IMR-90 (cell line): ENCODE measurements at regions not wholly inside any gene's neighbourhood (a gene's known extent, or its start where the extent isn't known, plus 50 kb on each side); places are given as distances from the start of the nearest gene placed in this dataset.

Source experiments
- ATAC-seq: fragments of 200-7000 bp; cut with Tn5 transposase; 2 replicates; pipeline ENCODE4 v1.9.1; 2020; ENCODE audit warnings: low read depth, mild to moderate bottlenecking, moderate library complexity
- BruUV-seq: library from RNA; stranded (reverse); fragments of 400-500 nt; replicated peaks from 2 replicates; lab custom pipeline; 2021; lab: Mats Ljungman, UMichigan
- CTCF ChIA-PET: fragments of 300-600 bp; formaldehyde crosslinking; extraction: SDS; loops from one replicate; lab custom pipeline; 2021; ENCODE audit warnings: antibody characterized with exemption; lab: Yijun Ruan, JAX
- POLR2A ChIA-PET: fragments of 300-600 bp; sonication (Branson Sonifier 250); formaldehyde crosslinking; loops from one replicate; lab custom pipeline; 2022; ENCODE audit warnings: antibody characterized with exemption; ENCODE audit not compliant: unreplicated experiment; lab: Charles Lee
- DNase-seq: peaks from one replicate; pipeline ENCODE4 v3.0.0; 2013
- H2AFZ ChIP-seq: replicated peaks from 2 replicates; pipeline ENCODE3; 2013; ENCODE audit warnings: low read length, mild to moderate bottlenecking; ENCODE audit not compliant: poor library complexity
- H2AK5ac ChIP-seq: 2 replicates; pipeline ENCODE4 v1.6.1; 2013; ENCODE audit warnings: low read depth, low read length, inconsistent platforms
- H2AK9ac ChIP-seq: replicated peaks from 2 replicates; pipeline ENCODE3; 2013; ENCODE audit warnings: mild to moderate bottlenecking, low read depth, low read length, moderate library complexity; ENCODE audit not compliant: poor library complexity
- H2BK120ac ChIP-seq: 2 replicates; pipeline ENCODE4 v1.6.1; 2013; ENCODE audit warnings: low read depth, low read length, inconsistent platforms
- H2BK15ac ChIP-seq: 3 replicates; pipeline ENCODE4 v1.6.1; 2013; ENCODE audit warnings: low read depth, low read length, inconsistent platforms
- H2BK20ac ChIP-seq: 2 replicates; pipeline ENCODE4 v1.6.1; 2013; ENCODE audit warnings: low read depth, mild to moderate bottlenecking, inconsistent platforms, low read length, moderate library complexity
- H2BK5ac ChIP-seq: 2 replicates; pipeline ENCODE4 v1.6.1; 2013; ENCODE audit warnings: mild to moderate bottlenecking, low read depth, low read length, inconsistent platforms; ENCODE audit not compliant: poor library complexity, severe bottlenecking
- H3K14ac ChIP-seq: replicated peaks from 2 replicates; pipeline ENCODE4 v1.6.1; 2013; ENCODE audit warnings: low read depth, low read length, inconsistent platforms
- H3K18ac ChIP-seq: 2 replicates; pipeline ENCODE4 v1.6.1; 2013; ENCODE audit warnings: low read depth, low read length, control low read depth
- H3K23ac ChIP-seq: 2 replicates; pipeline ENCODE4 v1.6.1; 2013; ENCODE audit warnings: low read depth, low read length, inconsistent platforms
- H3K27ac ChIP-seq: 2 replicates; pipeline ENCODE4 v1.5.1; 2013; ENCODE audit warnings: mild to moderate bottlenecking, control low read depth, low read length; ENCODE audit not compliant: insufficient read depth
- H3K27me3 ChIP-seq: 2 replicates; pipeline ENCODE4 v1.6.1; 2013; ENCODE audit warnings: low read length; ENCODE audit not compliant: control insufficient read depth, insufficient read depth
- H3K36me3 ChIP-seq: 2 replicates; pipeline ENCODE4 v1.6.1; 2013; ENCODE audit warnings: low read length, mixed read lengths; ENCODE audit not compliant: control insufficient read depth, insufficient read depth
- H3K4ac ChIP-seq: 2 replicates; pipeline ENCODE4 v1.6.1; 2013; ENCODE audit warnings: low read depth, low read length, inconsistent platforms
- H3K4me1 ChIP-seq: 2 replicates; pipeline ENCODE4 v1.6.1; 2013; ENCODE audit warnings: low read length, mixed read lengths; ENCODE audit not compliant: control insufficient read depth, insufficient read depth
- H3K4me2 ChIP-seq: 2 replicates; pipeline ENCODE4 v1.6.1; 2013; ENCODE audit warnings: low read depth, mild to moderate bottlenecking, control low read depth, low read length, moderate library complexity
- H3K4me3 ChIP-seq: 2 replicates; pipeline ENCODE4 v1.5.1; 2013; ENCODE audit warnings: low read depth, mild to moderate bottlenecking, control low read depth, low read length, moderate library complexity; ENCODE audit not compliant: insufficient read depth
- H3K56ac ChIP-seq: 2 replicates; pipeline ENCODE4 v1.6.1; 2013; ENCODE audit warnings: low read length, inconsistent platforms; ENCODE audit not compliant: insufficient read depth; ENCODE audit errors: extremely low read depth
- H3K79me1 ChIP-seq, 2 experiments: 2 replicates each; pipeline ENCODE4 v1.6.1; 2013; ENCODE audit warnings: low read length in 2 of 2, inconsistent platforms in 1 of 2, low read depth in 1 of 2
- H3K9ac ChIP-seq: 2 replicates; pipeline ENCODE4 v1.6.1; 2013; ENCODE audit warnings: low read depth, low read length, control low read depth
- H3K9me1 ChIP-seq: 2 replicates; pipeline ENCODE4 v1.6.1; 2013; ENCODE audit warnings: low read length, inconsistent platforms; ENCODE audit not compliant: insufficient read depth
- H3K9me3 ChIP-seq: 2 replicates; pipeline ENCODE4 v1.6.1; 2013; ENCODE audit warnings: low read length; ENCODE audit not compliant: control insufficient read depth, insufficient read depth
- H4K20me1 ChIP-seq: 2 replicates; pipeline ENCODE4 v1.6.1; 2013; ENCODE audit warnings: low read length, inconsistent platforms; ENCODE audit not compliant: insufficient read depth
- H4K5ac ChIP-seq: 2 replicates; pipeline ENCODE4 v1.6.1; 2013; ENCODE audit warnings: mild to moderate bottlenecking, low read depth, low read length, control low read depth
- H4K8ac ChIP-seq, 2 experiments: 2 replicates each; pipeline ENCODE4 v1.6.1; 2013; ENCODE audit warnings: low read depth in 2 of 2, low read length in 2 of 2, control low read depth in 1 of 2, inconsistent platforms in 1 of 2
- H4K91ac ChIP-seq: 2 replicates; pipeline ENCODE4 v1.6.1; 2013; ENCODE audit warnings: low read depth, low read length, inconsistent platforms; ENCODE audit not compliant: insufficient read depth
- BHLHE40 ChIP-seq: fragments of 150-350 bp; IDR thresholded peaks from 2 replicates; pipeline ENCODE4 v1.6.1; 2016; ENCODE audit warnings: mild to moderate bottlenecking, low read depth, low read length
- CEBPB ChIP-seq: IDR thresholded peaks from 2 replicates; pipeline ENCODE4 v1.6.1; 2012; ENCODE audit warnings: low read depth, low read length, improper control_type of control experiment
- FOS ChIP-seq: fragments of 150-350 bp; IDR thresholded peaks from 2 replicates; pipeline ENCODE4 v1.6.1; 2016; ENCODE audit warnings: low read depth, low read length
- MAFK ChIP-seq: IDR thresholded peaks from 2 replicates; pipeline ENCODE4 v1.6.1; 2012; ENCODE audit warnings: low read depth, low read length, improper control_type of control experiment
- MXI1 ChIP-seq: IDR thresholded peaks from 2 replicates; pipeline ENCODE4 v1.6.1; 2012; ENCODE audit warnings: low read depth, mild to moderate bottlenecking, low read length, moderate library complexity, borderline replicate concordance
- NFE2L2 ChIP-seq: fragments of 150-350 bp; IDR thresholded peaks from 2 replicates; pipeline ENCODE4 v1.6.1; 2016; ENCODE audit warnings: low read depth, mild to moderate bottlenecking, low read length
- RAD21 ChIP-seq: IDR thresholded peaks from 2 replicates; pipeline ENCODE4 v1.6.1; 2012; ENCODE audit warnings: low read length, improper control_type of control experiment
- RFX5 ChIP-seq: IDR thresholded peaks from 2 replicates; pipeline ENCODE4 v1.8.0; 2012; ENCODE audit warnings: low read depth, mild to moderate bottlenecking, low read length, moderate library complexity
- dilution Hi-C: fragments of 300-500 bp; cut with HindIII; formaldehyde crosslinking; loops from one replicate; pipeline ENCODE4 v1.14.3; 2018; ENCODE audit warnings: low sequenced_read_pairs; ENCODE audit not compliant: unreplicated experiment
- in situ Hi-C: fragments of 300-500 bp; cut with MboI; formaldehyde crosslinking; loops from 3 replicates; pipeline ENCODE4 v1.14.3; 2019; ENCODE audit warnings: low sequenced_read_pairs, inconsistent platforms, mixed read lengths
- intact Hi-C: fragments of 100-400 bp; cut with micrococcal nuclease; formaldehyde crosslinking; loops from 2 replicates; pipeline ENCODE4 v1.10.0; 2022
- TF ChIP-seq, protein P1 (sequence below): conservative IDR thresholded peaks from 2 replicates; pipeline ENCODE4 v1.5.1; 2012; ENCODE audit warnings: mild to moderate bottlenecking, low read depth, low read length, improper control_type of control experiment
- TF ChIP-seq, protein P2 (sequence below): fragments of 150-350 bp; IDR thresholded peaks from 2 replicates; pipeline ENCODE4 v1.6.1; 2017; ENCODE audit warnings: mild to moderate bottlenecking, antibody characterized with exemption, low read length, low read depth

DNA sequence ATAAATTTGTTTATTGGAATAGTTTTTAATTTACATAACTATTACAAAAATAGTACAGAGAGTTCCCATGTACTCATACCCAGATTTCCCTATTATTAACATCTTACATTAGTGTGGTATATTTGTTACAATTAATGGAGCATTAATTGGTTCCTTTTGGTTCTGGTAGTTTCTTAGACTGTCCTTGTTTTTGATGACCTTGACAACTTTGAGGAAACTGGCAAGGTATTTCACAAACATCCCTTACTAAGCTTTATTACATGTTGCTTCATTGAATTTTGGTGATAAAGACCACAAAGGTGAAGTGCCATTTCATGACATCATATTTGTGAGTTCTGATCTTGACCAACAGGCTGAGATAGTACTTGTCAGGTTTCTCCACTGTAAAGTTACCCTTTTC, 379.0 kb upstream of the GCFC2 start:
- Histone ChIP-seq H3K14ac (no peak overlapping the region), H2BK15ac (no peak overlapping the region), H2BK20ac (no peak overlapping the region), H3K79me1 (no peaks in the 10 kb centered on the region), H3K9ac (no peak overlapping the region), H4K91ac (no peak overlapping the region), H3K18ac (no peak overlapping the region), H4K8ac (no peak overlapping the region), H3K27ac (no peak overlapping the region), H2BK120ac (no peak overlapping the region), H3K36me3 (no peaks in the 10 kb centered on the region), H3K56ac (no peak overlapping the region), H2AK9ac (no peak overlapping the region), H4K20me1 (no peaks in the 10 kb centered on the region), H3K27me3 (no peaks in the 10 kb centered on the region), H4K5ac (no peak overlapping the region), H3K4me3 (no peak overlapping the region), H3K23ac (no peak overlapping the region), H3K4ac (no peak overlapping the region), H2BK5ac (no peak overlapping the region), H2AK5ac (no peak overlapping the region), H2AFZ (no peak overlapping the region), H3K4me2 (no peak overlapping the region), H3K4me1 (no peaks in the 10 kb centered on the region), H3K9me1 (no peaks in the 10 kb centered on the region), H3K9me3 (no peaks in the 10 kb centered on the region)
- DNase-seq (no peak), ATAC-seq (no peak)
- intact Hi-C loops, result no loop called here
- POLR2A ChIA-PET, result no interaction called here
- dilution Hi-C loops, result no loop called here
- no peak for TF ChIP-seq BHLHE40
- TF ChIP-seq MXI1, result no peak
- no peak for TF ChIP-seq CEBPB
- TF ChIP-seq, protein P1, sequence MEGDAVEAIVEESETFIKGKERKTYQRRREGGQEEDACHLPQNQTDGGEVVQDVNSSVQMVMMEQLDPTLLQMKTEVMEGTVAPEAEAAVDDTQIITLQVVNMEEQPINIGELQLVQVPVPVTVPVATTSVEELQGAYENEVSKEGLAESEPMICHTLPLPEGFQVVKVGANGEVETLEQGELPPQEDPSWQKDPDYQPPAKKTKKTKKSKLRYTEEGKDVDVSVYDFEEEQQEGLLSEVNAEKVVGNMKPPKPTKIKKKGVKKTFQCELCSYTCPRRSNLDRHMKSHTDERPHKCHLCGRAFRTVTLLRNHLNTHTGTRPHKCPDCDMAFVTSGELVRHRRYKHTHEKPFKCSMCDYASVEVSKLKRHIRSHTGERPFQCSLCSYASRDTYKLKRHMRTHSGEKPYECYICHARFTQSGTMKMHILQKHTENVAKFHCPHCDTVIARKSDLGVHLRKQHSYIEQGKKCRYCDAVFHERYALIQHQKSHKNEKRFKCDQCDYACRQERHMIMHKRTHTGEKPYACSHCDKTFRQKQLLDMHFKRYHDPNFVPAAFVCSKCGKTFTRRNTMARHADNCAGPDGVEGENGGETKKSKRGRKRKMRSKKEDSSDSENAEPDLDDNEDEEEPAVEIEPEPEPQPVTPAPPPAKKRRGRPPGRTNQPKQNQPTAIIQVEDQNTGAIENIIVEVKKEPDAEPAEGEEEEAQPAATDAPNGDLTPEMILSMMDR, result no peak
- no peak for TF ChIP-seq RFX5
- TF ChIP-seq RAD21, result no peak
- no peak for TF ChIP-seq MAFK
- no peak for TF ChIP-seq FOS
- TF ChIP-seq, protein P2, sequence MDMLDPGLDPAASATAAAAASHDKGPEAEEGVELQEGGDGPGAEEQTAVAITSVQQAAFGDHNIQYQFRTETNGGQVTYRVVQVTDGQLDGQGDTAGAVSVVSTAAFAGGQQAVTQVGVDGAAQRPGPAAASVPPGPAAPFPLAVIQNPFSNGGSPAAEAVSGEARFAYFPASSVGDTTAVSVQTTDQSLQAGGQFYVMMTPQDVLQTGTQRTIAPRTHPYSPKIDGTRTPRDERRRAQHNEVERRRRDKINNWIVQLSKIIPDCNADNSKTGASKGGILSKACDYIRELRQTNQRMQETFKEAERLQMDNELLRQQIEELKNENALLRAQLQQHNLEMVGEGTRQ, result no peak
- no peak for TF ChIP-seq NFE2L2
- CTCF ChIA-PET, result no interaction called here
- no TSS peak for BruUV-seq
- in situ Hi-C loops, result no loop called here
